NCI-H146 treated with DMSO at 0.1 percent for 48 hours (cell line): ENCODE measurements at regions not wholly inside any gene's neighbourhood (a gene's known extent, or its start where the extent isn't known, plus 50 kb on each side); places are given as distances from the start of the nearest gene placed in this dataset.
"Not testable (repeated sequence)": the region's sequence is repeated elsewhere in the genome, so short reads cannot be mapped to it uniquely, and the experiment has no call there.

ENCODE experiments used
- DNase-seq: peaks from one replicate; lab custom pipeline; 2025; ENCODE audit not compliant: unreplicated experiment; lab: John Stamatoyannopoulos, UW

DNA sequence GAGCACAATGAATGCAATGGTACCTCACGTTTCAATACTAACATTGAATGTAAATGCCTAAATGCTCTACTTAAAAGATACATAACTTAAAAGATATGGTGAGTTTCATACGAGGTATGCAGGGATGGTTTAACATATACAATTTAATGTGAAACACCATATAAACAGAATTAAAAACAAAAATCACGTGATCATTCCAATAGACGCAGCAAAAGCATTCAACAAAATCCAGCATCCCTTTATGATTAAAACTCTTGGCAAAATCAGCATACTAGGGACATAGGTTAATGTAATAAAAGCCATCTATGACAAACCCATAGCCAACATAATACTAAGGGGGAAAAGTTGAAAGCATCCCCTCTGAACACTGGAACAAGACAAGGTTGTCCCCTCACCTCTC is 845.7 kb downstream of the SLC16A7 start:
- DNase-seq = no peak

DNA sequence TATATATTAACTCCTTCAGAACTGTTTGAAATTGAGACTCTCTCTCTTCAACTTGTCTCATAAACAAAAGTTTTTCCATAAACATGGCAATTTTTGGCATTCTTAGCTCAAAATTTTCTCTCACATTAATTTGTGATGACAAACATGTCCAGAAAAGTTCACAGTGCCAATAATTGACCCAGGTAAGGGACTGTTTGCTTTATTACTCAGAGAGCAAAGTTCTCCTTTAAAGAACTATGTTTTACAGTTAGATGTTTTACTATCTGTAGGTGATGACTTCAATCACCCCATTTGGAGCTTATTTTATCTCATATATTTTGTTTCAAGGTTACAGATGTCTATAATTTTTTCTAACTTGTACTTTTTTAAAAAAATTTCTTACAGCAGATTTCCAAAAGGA is 855.6 kb downstream of the SLC16A7 start:
- DNase-seq = no peak

DNA sequence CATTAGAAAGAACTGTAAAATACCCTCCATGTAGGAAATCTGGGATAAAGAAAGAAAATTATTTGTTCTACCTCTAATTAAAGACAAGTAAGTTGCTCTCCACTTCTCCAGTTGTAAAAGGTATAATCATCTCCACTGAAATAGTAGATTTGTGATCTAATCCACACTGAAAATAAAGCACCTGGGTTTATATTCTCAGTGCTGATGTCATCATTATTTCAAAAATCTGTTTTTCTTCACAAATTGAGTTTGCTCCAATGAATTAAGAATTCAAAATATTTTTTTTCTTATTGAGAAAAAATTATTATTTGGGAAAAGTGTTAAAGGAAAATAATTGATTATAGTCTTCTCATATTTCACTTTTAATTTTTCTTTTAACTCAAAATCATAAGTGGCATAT is 869.2 kb downstream of the SLC16A7 start:
- no peak for DNase-seq

DNA sequence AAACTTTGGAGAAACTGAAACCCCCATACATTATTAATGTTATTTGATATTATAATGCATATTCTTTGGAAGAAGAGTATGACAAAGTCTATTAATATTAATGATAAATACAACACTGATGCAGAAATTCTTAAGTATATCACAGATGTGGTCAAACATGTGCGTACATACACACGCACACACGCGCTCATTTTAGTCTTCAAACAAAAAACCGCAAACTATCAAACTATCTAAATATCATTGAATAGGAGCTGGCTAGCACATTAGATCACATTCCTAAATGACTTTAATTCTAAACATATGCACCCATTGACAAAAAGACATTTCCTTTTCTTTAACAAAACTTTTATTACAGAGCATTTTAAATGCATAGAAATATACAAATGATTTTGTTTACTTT is 872.7 kb downstream of the SLC16A7 start:
- no peak for DNase-seq

DNA sequence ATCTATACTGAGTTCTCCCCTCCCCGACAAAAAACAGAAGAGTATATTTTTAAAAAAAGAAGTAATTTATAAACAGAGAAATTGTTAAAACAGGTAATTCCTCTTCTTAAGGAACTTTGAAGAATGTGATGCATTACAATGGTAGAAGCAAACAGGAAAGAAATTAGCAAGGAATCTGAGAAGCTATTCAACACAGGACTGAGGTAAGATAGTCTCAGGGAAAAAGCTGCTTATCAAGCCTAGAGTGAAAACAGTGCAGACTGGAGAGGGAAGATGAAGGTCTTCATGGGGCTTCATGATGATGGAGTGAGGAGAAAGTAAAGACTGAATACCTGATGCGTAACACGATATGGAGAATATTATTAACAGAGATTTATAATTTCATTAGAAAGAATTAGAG is 880.0 kb downstream of the SLC16A7 start:
- DNase-seq = no peak

DNA sequence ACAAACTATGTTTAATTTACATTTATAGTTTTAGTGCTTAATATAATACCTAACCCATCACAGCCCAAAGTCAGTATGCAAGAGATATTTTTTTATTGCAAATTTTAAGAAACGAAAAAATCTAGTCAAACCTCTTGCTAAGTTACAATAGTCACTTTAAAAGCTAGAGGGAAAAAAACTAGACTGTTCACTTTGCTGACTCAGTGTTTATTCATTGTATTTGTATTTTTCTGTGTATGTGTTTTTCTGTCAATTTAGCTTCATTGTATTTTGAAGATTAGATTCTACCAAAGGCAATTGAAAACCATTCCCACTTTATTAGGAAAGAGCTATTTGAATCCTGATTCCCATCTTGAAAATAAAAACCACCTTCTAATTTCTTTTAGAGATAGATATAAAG is 891.5 kb downstream of the SLC16A7 start:
- no peak for DNase-seq

DNA sequence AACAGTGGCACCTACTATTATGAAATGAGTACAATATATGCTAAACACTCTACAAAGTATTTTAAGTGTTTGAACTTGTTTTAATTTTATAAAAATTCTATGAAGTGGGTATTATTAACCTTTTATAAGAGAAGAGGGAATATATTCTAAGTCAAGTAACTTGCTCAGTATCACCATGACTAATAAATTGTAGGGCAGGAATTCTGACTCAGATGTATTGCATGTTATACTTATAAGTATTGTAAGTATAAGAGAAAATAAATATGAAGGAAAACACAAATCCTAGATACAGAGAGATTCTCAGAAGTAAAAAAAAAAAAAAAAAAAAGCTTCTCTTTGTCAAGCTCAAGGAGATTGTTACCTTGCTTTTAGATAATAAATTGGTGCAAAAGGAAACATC is 893.2 kb downstream of the SLC16A7 start:
- DNase-seq = no peak

DNA sequence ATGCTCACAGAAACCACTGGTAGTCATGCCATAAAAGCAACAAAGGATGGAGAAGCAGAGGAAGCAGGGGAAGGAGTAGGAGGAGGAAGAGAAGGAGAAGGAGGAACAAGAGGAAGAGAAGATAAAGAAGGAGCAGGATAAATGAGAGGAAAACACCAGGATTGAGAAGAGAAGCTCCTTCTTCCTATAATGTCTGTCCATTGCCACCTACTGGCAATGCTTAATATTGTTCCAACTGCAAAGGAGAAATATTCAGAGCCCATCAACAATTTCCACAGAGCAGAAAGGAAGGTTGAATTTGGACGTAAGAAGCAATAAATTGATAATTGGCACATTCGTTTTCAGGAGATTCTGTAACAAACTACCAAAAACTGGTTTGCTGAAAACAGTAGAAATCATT is 898.4 kb downstream of the SLC16A7 start:
- DNase-seq = peak; percentile 0

DNA sequence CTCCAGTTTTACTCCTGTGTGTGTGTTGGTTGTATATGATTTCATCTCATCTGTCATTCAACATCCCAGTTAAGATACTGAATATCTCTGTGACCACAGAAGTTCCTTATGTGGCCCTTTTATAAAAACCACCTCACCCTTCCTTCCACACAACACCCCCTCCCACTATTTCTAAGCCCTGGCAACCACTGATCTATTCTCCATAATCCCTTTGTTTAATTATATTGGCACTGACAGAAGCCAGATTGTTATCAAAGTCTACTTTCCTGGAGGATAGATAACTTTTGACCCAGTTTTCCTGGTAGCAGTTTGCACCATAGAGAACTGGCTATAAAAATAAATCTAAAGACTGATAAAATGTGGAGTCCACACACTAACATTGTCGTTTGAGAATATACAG is 902.8 kb downstream of the SLC16A7 start:
- no peak for DNase-seq

DNA sequence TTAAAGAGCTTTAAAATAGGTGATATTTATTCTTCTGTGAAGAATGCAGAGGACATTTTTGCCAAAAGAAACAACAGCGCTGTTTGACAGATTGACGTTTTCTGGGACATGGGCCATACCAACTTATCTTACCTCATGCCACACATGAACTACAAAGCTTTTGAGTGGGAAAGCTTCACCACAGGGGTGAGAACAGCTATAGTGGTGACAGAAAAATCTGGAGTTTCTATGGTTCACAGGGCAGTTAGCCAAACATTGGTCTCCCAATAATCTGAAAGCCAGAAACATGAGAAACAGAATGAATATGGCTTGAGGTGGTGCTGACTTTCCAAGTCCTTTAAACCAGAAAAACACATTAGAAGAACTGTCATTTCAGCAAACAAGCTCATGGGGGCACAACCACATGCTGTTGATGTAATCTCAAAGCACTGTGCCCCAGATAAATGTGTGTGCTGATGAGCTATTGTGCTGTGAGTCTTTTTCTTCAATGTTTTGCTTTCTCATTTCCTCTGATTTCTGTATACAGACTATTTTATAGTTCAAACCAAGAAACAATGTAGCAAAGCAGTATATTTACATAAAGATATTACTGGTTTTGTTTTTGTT is 905.4 kb downstream of the SLC16A7 start:
- DNase-seq = no peak

DNA sequence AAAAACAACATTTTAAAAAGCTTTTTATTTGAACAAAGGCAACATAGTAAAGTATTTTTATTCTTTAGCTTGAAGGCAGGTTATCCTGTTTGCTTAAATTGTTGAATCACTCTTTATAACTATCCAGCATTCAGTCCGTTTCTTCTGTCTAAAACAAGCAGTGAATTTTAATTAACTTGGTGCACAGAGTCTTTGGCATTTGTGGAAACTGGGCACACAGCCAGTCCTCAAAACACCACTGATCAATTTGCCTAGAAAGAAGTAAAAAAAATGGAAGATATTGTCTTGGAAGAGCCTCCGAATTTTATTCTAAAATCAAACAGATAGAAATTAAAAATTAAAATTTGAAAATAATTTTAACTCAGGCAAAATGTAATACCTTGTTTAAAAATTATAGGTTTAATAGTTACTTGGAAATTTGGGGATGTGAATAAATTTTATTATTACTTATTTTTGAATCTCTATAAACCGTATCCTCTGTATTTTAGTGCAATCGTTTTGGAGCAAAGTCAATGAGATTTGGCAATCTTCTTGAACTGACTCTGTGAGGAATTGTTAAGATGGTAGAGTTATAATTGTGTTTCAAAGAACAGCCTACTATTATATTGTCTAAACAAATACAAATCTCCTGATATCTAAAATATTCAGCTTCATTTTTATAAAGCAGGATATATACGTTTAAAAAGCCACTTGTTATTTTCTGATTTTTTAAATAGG is 927.0 kb downstream of the SLC16A7 start:
- no peak for DNase-seq

DNA sequence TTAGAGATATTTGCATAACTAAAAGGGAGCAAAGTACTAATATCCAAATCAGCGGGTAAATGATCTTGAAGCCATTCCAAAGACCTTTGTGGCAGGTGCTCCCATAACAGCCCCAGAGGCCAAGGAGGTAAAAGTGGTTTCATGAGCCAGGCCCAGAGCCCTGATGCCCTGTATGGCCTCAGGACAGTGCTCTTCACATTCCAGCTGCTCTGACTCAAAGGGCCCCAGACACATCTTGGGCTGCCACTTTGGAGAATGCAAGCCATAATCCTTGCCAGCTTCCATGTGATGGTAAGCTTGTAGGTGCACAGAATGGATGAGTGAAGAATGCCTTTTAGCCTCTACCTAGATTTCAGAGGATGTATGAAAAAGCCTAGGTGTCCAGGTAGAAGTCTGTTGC is 933.4 kb downstream of the SLC16A7 start:
- no peak for DNase-seq

DNA sequence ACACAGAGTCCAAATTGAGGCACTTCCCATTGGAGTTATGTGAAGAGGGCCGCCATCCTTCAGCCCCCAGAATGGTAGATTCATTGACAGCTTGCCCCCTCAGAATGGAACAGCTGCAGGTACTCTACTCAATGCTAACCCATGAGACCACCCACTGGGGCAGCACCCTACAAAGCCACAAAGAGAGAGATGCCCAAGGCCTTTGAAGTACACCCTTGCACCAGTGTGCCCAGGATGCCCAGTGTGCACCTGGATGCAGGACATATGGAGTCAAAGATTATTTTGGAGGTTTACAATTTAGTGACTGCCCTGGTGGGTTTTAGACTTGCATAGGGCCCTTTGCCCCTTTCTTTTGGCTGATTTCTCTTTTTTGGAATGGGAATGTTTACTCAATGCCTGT is 933.9 kb downstream of the SLC16A7 start:
- DNase-seq = no peak

DNA sequence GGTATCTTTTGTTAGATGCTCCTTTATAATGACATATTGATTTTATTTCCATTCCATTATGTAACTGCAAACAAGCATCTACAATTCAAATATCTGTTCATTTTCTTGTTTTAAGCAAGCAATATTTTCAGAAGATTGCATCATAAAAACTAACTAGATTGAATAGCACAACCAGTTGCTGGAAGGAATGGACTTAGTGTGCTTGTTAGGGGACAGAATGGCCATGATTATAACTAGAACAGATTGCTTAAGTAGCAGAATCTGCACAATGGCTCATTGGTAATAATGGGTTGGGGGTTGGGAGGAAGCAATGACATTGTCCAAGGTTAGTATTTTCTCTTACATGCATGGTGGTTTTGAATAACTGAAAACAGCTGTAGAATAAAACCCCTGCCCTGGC is 939.5 kb downstream of the SLC16A7 start:
- no peak for DNase-seq

DNA sequence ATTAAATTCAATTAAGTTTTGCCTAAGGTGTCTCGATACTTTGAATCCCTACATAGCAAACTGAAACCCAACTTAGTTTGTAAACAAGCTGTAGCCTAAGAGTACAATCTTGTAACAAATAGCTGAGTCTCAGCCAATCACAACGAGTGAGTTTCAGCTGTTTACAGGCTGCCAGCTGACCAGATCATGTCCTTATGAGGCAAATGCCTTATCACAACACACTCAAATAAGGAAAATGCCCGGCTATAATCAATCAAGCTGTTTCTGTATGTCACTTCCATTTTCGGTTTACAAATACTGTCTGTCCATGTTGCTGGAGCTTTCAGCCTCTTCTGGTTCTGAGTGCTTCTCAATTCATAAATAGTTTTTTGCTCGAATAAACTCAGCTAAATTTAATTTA is 943.8 kb downstream of the SLC16A7 start:
- DNase-seq = no peak

DNA sequence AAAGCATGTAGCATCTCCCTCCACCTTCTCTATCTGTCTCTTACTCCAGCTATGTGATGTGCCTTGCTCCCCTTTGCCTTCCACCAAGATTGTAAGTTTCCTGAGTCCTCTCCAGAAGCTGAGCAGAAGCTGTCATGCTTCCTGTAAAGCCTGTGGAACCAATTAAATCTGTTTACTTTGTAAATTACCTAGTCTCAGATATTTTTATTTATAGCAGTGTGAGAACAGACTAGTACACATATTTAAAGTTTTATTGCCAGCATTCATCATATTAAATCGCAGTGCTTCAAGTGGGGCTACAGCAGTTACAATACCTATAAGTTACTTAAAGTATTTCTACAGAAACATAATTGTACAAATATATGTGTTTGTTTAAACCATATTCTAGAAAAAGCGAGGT is 973.1 kb downstream of the SLC16A7 start:
- DNase-seq = no peak

DNA sequence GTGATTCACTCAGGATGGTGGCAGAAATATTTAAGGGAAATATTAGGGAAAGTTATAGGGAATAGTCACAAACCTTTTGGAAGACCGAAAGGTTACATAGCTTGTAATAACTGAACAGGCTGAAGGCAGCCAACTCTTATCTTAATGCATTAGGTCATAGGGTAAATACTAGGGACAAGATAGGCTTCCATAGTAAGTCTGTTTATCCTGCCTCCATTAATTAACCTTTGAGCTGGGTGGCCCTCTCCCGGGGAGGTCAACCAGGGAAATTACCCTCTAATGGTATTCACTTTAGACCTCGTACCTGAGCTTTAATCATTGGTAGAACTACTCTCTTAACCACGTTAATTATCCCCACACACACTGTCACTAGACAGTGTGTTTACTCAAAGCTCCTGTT is 981.8 kb downstream of the SLC16A7 start:
- DNase-seq = no peak

DNA sequence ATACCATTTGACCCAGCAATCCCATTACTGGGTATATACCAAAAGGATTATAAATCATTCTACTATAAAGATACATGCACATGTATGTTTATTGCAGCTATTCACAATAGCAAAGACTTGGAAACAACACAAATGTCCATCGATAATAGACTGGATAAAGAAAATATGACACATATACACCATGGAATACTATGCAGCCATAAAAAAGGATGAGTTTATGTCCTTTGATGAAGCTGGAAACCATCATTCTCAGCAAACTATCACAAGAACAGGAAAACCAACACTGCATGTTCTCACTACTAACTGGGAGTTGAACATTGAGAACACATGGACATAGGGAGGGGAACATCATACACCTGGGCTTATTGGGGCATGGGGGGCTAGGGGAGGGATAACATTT is 991.8 kb downstream of the SLC16A7 start:
- DNase-seq = not testable (repeated sequence)

DNA sequence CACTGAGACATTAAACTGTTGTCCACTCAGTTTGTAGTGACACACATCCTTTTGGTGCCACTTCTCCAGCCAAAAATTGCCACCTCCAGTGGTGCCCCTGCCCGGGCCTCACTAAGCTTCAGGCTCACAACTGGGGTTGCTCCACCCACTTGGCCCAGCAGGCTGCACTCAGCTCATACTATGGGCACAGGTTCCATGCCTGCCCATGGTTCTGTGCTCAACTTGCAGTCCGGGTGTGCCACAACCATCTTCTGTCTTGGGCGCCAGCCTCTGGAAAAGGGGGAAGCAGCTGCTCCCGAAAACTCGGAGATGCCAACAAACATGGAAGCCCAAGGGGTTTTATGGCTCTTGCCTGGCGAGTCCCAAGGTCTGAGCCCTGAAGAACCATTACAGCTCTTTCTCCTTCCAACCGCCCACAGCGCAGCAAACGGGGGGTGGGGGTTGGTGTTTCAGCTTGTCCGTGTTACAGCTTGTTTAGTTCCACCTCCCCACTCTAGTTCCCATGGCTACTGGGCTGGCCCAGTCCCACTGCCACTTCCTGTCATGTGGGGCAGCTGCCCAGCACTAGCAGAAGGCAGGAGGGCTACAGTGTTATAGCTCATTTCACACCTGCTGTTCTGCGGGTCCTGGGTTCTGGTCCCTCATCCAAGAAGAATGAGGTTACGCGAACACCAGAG is 998.3 kb downstream of the SLC16A7 start:
- no peak for DNase-seq

DNA sequence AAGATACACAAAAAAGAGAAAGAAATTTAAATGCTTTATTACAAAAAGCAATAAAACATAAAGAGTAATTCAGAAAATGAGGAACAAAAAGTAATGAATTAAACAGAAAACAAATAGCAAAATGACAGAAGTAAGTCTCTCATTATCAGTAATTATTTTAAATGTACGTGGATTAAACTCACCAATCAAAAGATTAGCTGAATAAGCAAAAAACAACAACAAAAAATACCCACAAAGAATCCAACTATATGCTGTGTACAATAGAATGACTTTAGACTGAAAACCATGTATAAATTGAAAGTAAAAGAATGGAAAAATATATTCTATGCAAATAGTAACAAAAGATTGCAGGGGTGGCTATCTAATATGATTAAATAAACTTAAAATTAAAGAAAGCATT is 1006.8 kb downstream of the SLC16A7 start:
- no peak for DNase-seq

DNA sequence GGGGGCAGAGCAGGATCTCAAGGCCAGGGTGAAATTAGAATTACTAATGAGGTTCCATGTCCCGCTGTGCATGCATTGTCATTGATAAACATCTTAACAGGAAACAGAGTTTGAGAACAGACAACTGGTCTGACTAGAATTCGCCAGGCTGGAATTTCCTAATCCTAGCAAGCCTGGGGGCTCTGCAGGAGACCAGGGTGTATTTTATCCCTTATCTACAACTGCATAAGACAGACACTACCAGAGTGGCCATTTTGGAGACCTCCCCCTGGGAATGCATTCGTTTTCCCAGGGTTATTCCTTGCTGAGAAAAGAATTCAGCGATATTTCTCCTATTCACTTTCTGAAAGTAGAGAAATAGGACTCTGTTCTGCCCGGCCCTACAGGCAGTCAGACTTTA is 1007.6 kb downstream of the SLC16A7 start:
- DNase-seq = not testable (repeated sequence)

DNA sequence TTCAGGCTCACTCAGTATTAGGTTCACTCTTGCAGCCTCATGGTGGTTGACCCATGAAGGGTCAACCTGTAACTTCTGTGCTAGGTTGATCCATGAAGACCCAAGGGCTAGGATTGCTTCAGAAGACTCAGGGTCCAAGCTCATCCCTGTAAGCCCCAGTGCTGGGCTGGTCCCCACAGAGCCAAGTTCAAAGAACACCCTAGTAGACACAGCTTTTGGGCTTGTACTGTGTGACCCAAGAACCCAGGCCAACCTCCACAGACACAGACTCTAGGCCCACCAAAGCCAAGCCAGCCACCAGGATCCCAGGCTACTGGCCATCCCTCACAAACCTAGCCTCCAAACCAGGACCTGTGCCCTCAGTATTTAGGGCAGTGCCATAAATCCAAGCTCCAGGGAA is 1020.6 kb downstream of the SLC16A7 start:
- DNase-seq = no peak

DNA sequence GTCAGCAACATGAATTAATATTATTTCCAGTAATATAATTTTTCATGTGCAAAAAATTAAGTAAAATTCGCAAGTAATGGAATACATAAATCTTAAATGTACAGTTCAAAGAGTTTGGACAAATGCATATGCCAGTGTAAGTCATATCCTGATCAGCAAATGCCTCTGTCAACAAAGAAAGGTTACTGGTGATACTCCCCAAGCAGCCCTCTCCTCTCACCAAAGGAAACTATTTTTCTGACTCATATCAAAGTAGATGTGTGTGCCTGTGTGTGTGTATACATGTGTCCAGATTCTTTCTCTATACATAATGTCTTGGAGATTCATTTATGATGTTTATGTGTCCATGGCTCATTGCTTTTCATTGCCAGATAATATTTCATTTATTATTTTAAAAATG is 1035.0 kb downstream of the SLC16A7 start:
- DNase-seq = no peak
